DND-41 (cell line): ENCODE measurements at regions not wholly inside any gene's neighbourhood (a gene's known extent, or its start where the extent isn't known, plus 50 kb on each side); places are given as distances from the start of the nearest gene placed in this dataset.

ENCODE experiments used
- EZH2 ChIP-seq: IDR thresholded peaks from 3 replicates; pipeline ENCODE4 v1.6.1; 2012; ENCODE audit warnings: borderline replicate concordance, low read depth, mild to moderate bottlenecking, moderate library complexity, low read length, inconsistent platforms; ENCODE audit not compliant: severe bottlenecking
- TF ChIP-seq, protein P1 (sequence below): IDR thresholded peaks from 2 replicates; pipeline ENCODE4 v1.5.1; 2012; ENCODE audit warnings: borderline replicate concordance, low read length, moderate library complexity, mild to moderate bottlenecking; ENCODE audit not compliant: poor library complexity, severe bottlenecking; ENCODE audit errors: extremely low read depth

DNA sequence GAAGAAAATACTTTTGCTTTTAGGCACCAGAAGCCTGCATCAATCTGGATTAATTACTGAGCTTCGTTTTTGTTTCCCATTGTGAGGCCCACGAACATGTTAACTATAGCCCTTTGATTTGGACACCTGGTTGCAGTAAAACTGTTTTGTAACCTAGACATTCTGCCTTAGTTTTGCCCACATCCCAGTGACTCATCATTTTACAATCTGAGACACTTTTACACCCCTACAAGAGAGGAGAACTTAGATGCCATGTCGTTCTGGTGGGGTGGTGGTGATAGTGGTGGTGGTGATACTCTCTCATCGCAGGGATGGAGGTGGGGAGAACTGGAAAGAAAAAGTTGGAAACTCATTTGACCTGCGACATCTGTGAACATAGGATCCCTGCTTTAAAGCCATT is 1257.2 kb downstream of the ADGRL3 start:
- no peak for TF ChIP-seq EZH2
- TF ChIP-seq, protein P1, sequence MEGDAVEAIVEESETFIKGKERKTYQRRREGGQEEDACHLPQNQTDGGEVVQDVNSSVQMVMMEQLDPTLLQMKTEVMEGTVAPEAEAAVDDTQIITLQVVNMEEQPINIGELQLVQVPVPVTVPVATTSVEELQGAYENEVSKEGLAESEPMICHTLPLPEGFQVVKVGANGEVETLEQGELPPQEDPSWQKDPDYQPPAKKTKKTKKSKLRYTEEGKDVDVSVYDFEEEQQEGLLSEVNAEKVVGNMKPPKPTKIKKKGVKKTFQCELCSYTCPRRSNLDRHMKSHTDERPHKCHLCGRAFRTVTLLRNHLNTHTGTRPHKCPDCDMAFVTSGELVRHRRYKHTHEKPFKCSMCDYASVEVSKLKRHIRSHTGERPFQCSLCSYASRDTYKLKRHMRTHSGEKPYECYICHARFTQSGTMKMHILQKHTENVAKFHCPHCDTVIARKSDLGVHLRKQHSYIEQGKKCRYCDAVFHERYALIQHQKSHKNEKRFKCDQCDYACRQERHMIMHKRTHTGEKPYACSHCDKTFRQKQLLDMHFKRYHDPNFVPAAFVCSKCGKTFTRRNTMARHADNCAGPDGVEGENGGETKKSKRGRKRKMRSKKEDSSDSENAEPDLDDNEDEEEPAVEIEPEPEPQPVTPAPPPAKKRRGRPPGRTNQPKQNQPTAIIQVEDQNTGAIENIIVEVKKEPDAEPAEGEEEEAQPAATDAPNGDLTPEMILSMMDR, result no peak
